Mesothelial cell of epicardium (in vitro differentiated cells): ENCODE measurements at regions not wholly inside any gene's neighbourhood (a gene's known extent, or its start where the extent isn't known, plus 50 kb on each side); places are given as distances from the start of the nearest gene placed in this dataset.

Experiments
- DNase-seq, 2 experiments: peaks; one replicate each; pipeline ENCODE4 v3.0.0; 2021; ENCODE audit warnings: low spot score in 2 of 2; ENCODE audit not compliant: unreplicated experiment in 2 of 2
- H3K27ac Mint-ChIP-seq: 2 replicates; pipeline ENCODE4 v1.8.0; 2021; ENCODE audit warnings: mixed read lengths
- H3K27me3 Mint-ChIP-seq: 2 replicates; pipeline ENCODE4 v1.8.0; 2021; ENCODE audit warnings: low read depth, mixed read lengths
- H3K36me3 Mint-ChIP-seq: 2 replicates; pipeline ENCODE4 v1.8.0; 2021; ENCODE audit warnings: mixed read lengths
- H3K4me1 Mint-ChIP-seq: 2 replicates; pipeline ENCODE4 v1.8.0; 2021; ENCODE audit warnings: mixed read lengths
- H3K4me3 Mint-ChIP-seq: 2 replicates; pipeline ENCODE4 v1.8.0; 2021; ENCODE audit warnings: mild to moderate bottlenecking, moderate library complexity, mixed read lengths
- H3K9me3 Mint-ChIP-seq: 2 replicates; pipeline ENCODE4 v1.8.0; 2021; ENCODE audit warnings: mixed read lengths
- CTCF ChIP-seq: fragments of 200-600 bp; sonication (generic); IDR thresholded peaks from one replicate; pipeline ENCODE4 v1.5.0; 2021; ENCODE audit warnings: antibody characterized with exemption; ENCODE audit not compliant: unreplicated experiment

GRCh38 chr21:43301409-43302061, 125.4 kb downstream of the SIK1 start:
- Mint-ChIP-seq H3K36me3 (no peaks in the 10 kb centered on the region), H3K9me3 (no peaks in the 10 kb centered on the region), H3K27ac (no peak overlapping the region), H3K4me1 (peaks cover 11% of the 10 kb centered on the region), H3K27me3 (no peaks in the 10 kb centered on the region), H3K4me3 (no peak overlapping the region)
- TF ChIP-seq CTCF: no peak
- no peak for DNase-seq

DNA sequence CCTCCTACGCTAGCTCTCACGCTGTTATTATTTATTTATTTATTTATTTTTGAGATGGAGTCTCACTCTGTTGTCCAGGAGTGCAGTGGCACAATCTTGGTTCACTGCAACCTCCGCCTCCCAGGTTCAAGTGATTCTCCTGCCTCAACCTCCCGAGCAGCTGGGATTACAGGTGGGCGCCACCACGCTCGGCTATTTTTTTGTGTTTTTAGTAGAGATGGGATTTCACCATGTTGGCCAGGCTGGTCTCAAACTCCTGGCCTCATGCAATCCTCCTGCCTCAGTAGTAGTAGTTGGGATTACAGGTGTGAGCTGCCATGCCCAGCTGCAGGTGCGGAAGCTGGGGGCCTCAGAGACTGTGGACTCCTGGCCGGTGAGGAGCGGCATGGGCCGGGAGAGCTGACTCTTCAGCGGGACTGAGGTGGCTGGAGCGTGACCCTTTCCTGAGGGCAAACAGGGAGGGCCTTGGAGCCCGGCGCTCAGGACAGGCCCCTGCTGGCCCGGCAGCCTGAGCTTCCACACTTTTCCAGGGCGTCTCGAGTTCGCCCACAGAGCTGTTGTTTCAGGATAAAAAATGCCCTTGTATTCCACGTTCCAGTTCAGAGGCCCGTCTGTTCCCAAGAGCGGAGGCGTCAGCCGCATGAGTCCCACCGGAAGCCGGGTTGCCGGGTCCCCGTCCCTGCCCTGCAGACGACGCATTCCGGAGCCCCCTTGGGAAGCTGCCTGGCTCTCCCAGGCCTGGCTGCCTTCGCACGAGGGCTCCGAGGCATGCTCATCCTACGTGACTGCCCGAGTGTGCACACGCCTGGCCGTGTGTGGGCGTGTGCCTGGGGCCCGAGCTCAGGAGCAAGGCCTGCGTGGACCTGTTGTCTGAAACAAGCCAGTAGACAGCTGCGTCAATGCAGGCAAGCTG, 126.2 kb downstream of the SIK1 start:
- DNase-seq: no peak
- H3K27ac Mint-ChIP-seq: no peak overlapping the region
- H3K9me3 Mint-ChIP-seq: peaks cover under 1% of the 10 kb centered on the region
- no peak for TF ChIP-seq CTCF
- peaks cover 11% of the 10 kb centered on the region for H3K4me1 Mint-ChIP-seq
- H3K36me3 Mint-ChIP-seq: no peaks in the 10 kb centered on the region
- no peaks in the 10 kb centered on the region for H3K27me3 Mint-ChIP-seq
- no peak overlapping the region for H3K4me3 Mint-ChIP-seq

DNA sequence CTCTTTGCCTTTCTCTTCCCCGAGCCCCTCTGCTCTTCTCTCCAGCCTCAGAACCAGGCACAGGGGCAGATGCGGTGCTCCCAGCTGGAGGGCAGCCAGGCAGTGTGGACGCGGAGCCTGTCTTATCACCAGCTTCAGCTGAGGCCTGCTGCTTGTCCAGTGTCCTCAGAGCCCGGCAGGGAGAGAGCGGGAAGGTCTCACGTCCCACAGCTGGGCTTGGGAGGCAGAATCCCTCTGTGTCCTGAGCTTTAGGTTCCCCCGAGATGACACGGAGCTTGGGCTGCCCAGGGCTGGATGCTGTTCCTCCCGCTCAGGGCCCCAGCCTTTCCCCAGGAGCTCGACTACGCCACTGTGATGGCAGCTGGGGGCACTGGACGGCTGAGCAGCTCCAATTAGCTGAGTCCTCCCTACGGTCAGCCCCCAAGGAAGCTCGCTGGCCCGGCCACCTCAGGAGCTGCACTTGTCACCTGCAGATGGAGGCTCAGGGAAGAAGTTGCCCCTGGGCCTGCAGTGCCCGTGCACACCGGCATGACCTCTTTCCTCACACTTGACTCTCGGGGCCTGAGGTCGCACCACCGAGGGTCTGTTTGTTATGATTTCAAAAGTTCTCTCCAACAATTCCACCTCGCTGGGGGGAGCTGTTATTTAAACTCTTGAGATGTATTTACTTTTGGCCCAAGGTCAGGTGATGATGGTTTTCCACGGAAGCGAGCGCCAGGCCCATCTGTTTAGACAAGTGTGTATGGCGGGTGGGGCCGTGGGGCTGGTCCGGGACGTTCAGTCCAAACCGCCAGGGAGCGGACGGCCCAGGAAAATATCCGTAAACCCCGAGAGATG, 127.3 kb downstream of the SIK1 start:
- no peak for TF ChIP-seq CTCF
- Mint-ChIP-seq H3K36me3 (no peaks in the 10 kb centered on the region), H3K9me3 (peaks cover 6% of the 10 kb centered on the region), H3K4me1 (peaks cover 11% of the 10 kb centered on the region), H3K27ac (no peak overlapping the region), H3K4me3 (no peak overlapping the region), H3K27me3 (no peaks in the 10 kb centered on the region)
- DNase-seq: no peak

GRCh38 chr21:43298546-43299440, 128.1 kb downstream of the SIK1 start:
- peaks cover 6% of the 10 kb centered on the region for H3K9me3 Mint-ChIP-seq
- no peaks in the 10 kb centered on the region for H3K27me3 Mint-ChIP-seq
- TF ChIP-seq CTCF: no peak
- DNase-seq: no peak
- H3K4me1 Mint-ChIP-seq: peaks cover 11% of the 10 kb centered on the region
- H3K36me3 Mint-ChIP-seq: no peaks in the 10 kb centered on the region
- H3K27ac Mint-ChIP-seq: no peak overlapping the region
- H3K4me3 Mint-ChIP-seq: no peak overlapping the region

DNA sequence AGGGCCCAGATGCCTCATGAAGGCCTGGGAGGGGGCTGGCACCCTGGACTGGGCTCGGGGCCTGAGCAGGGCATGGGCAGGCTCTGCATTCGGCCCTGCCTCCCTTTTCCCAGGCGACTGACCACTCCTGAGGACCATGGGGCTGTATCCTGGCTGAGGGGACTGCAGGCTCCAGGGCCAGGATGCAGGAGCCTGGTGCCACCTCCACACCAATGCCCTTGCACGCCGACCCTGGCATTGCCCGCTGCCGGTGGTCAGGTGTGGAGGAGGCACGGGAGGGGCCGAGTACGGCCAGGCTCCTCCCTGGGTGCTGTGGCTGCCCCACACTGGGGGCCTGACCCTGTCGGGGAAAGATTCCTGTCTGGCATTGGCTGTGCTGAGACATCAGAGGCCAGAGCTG, 128.9 kb downstream of the SIK1 start:
- Mint-ChIP-seq H3K4me3 (no peak overlapping the region), H3K27me3 (no peaks in the 10 kb centered on the region), H3K4me1 (peaks cover 6% of the 10 kb centered on the region), H3K9me3 (peaks cover 6% of the 10 kb centered on the region), H3K27ac (no peak overlapping the region), H3K36me3 (no peaks in the 10 kb centered on the region)
- DNase-seq: no peak
- TF ChIP-seq CTCF: no peak
